ENCODE measurements at regions not wholly inside any gene's neighbourhood (a gene's known extent, or its start where the extent isn't known, plus 50 kb on each side); places are given as distances from the start of the nearest gene placed in this dataset.

- DNase-seq (ENCODE audit: low spot score, unreplicated experiment), result no peak
- Mint-ChIP-seq H3K36me3 (ENCODE audit: insufficient read depth) (no peaks in the 10 kb centered on the region), H3K27me3 (peaks cover 21% of the 10 kb centered on the region), H3K4me1 (ENCODE audit: low read depth) (peaks cover 2% of the 10 kb centered on the region), H3K27ac (no peak overlapping the region), H3K4me3 (ENCODE audit: low read depth) (no peak overlapping the region), H3K9me3 (ENCODE audit: low read depth) (no peaks in the 10 kb centered on the region)
- TF ChIP-seq CTCF (IDR thresholded peaks at IDR 0.05; ENCODE audit: unreplicated experiment), result no peak
Observed at GRCh38 chr16:86852135-86852534, 273.8 kb downstream of the FOXL1 start.

GRCh38 chr16:86854058-86854621 lies 275.8 kb downstream of the FOXL1 start:
- Mint-ChIP-seq H3K36me3 (ENCODE audit: insufficient read depth) (no peaks in the 10 kb centered on the region), H3K4me3 (ENCODE audit: low read depth) (no peak overlapping the region), H3K27me3 (peaks cover 11% of the 10 kb centered on the region), H3K4me1 (ENCODE audit: low read depth) (peaks cover 2% of the 10 kb centered on the region), H3K27ac (no peak overlapping the region), H3K9me3 (ENCODE audit: low read depth) (no peaks in the 10 kb centered on the region)
- no peak for DNase-seq (ENCODE audit: low spot score, unreplicated experiment)
- TF ChIP-seq CTCF (IDR thresholded peaks at IDR 0.05; ENCODE audit: unreplicated experiment), result no peak

- Mint-ChIP-seq H3K27ac (no peak overlapping the region), H3K4me1 (ENCODE audit: low read depth) (peaks cover 2% of the 10 kb centered on the region), H3K27me3 (peaks cover 10% of the 10 kb centered on the region)
Observed at GRCh38 chr16:86854626-86855294, 276.4 kb downstream of the FOXL1 start.

GRCh38 chr16:86856946-86857586 lies 278.7 kb downstream of the FOXL1 start:
- no peaks in the 10 kb centered on the region for H3K36me3 Mint-ChIP-seq (ENCODE audit: insufficient read depth)
- H3K9me3 Mint-ChIP-seq (ENCODE audit: low read depth), result no peaks in the 10 kb centered on the region
- no peak for TF ChIP-seq CTCF (IDR thresholded peaks at IDR 0.05; ENCODE audit: unreplicated experiment)
- no peak overlapping the region for H3K27ac Mint-ChIP-seq
- no peak for DNase-seq (ENCODE audit: low spot score, unreplicated experiment)
- peaks cover 2% of the 10 kb centered on the region for H3K4me1 Mint-ChIP-seq (ENCODE audit: low read depth)
- H3K4me3 Mint-ChIP-seq (ENCODE audit: low read depth), result no peak overlapping the region
- H3K27me3 Mint-ChIP-seq, result peaks cover 9% of the 10 kb centered on the region

More at GRCh38 chr16:86854626-86855294, 276.4 kb downstream of the FOXL1 start:
- Mint-ChIP-seq H3K9me3 (ENCODE audit: low read depth) (no peaks in the 10 kb centered on the region), H3K4me3 (ENCODE audit: low read depth) (no peak overlapping the region), H3K36me3 (ENCODE audit: insufficient read depth) (no peaks in the 10 kb centered on the region)
- DNase-seq (ENCODE audit: low spot score, unreplicated experiment), result no peak
- TF ChIP-seq CTCF (IDR thresholded peaks at IDR 0.05; ENCODE audit: unreplicated experiment), result no peak

GRCh38 chr16:86857807-86858206 lies 279.5 kb downstream of the FOXL1 start:
- Mint-ChIP-seq H3K36me3 (ENCODE audit: insufficient read depth) (no peaks in the 10 kb centered on the region), H3K27me3 (peaks cover 9% of the 10 kb centered on the region), H3K4me1 (ENCODE audit: low read depth) (peaks cover 2% of the 10 kb centered on the region), H3K27ac (no peak overlapping the region), H3K4me3 (ENCODE audit: low read depth) (no peak overlapping the region), H3K9me3 (ENCODE audit: low read depth) (no peaks in the 10 kb centered on the region)
- no peak for TF ChIP-seq CTCF (IDR thresholded peaks at IDR 0.05; ENCODE audit: unreplicated experiment)
- no peak for DNase-seq (ENCODE audit: low spot score, unreplicated experiment)
